Loucy (cell line): ENCODE measurements at regions not wholly inside any gene's neighbourhood (a gene's known extent, or its start where the extent isn't known, plus 50 kb on each side); places are given as distances from the start of the nearest gene placed in this dataset.

ENCODE experiments used
- H2AFZ ChIP-seq: fragments of 200-600 bp; sonication (generic); 2 replicates; pipeline ENCODE4 v1.6.0; 2016; ENCODE audit warnings: antibody characterized with exemption, mild to moderate bottlenecking, low read length, moderate library complexity
- H3F3A ChIP-seq: fragments of 200-600 bp; 2 replicates; pipeline ENCODE4 v1.6.0; 2016; ENCODE audit warnings: antibody characterized with exemption, low read depth, mild to moderate bottlenecking
- H3K27me3 ChIP-seq: fragments of 200-600 bp; sonication (generic); 2 replicates; pipeline ENCODE4 v1.6.1; 2014; ENCODE audit warnings: low read length, mild to moderate bottlenecking; ENCODE audit not compliant: insufficient read depth, poor library complexity, severe bottlenecking
- H3K36me3 ChIP-seq: fragments of 200-600 bp; sonication (generic); 2 replicates; pipeline ENCODE4 v1.6.1; 2016; ENCODE audit warnings: low read length; ENCODE audit not compliant: insufficient read depth
- H3K4me1 ChIP-seq: fragments of 200-600 bp; sonication (generic); 2 replicates; pipeline ENCODE4 v1.5.1; 2014; ENCODE audit warnings: low read length, mild to moderate bottlenecking; ENCODE audit not compliant: insufficient read depth, poor library complexity, severe bottlenecking
- H3K4me2 ChIP-seq: fragments of 200-600 bp; sonication (generic); 2 replicates; pipeline ENCODE4 v1.6.0; 2014; ENCODE audit warnings: antibody characterized with exemption, low read length, low read depth, mild to moderate bottlenecking; ENCODE audit not compliant: poor library complexity, severe bottlenecking
- H3K4me3 ChIP-seq: fragments of 200-600 bp; sonication (generic); 2 replicates; pipeline ENCODE4 v1.5.1; 2014; ENCODE audit warnings: low read length, mild to moderate bottlenecking, mixed read lengths; ENCODE audit not compliant: poor library complexity, severe bottlenecking
- H3K79me2 ChIP-seq: fragments of 200-600 bp; sonication (generic); 2 replicates; pipeline ENCODE4 v1.6.1; 2014; ENCODE audit warnings: low read length; ENCODE audit not compliant: insufficient read depth
- H3K9ac ChIP-seq: fragments of 200-600 bp; sonication (generic); 2 replicates; pipeline ENCODE4 v1.6.0; 2014; ENCODE audit warnings: mild to moderate bottlenecking, low read depth, low read length, moderate library complexity; ENCODE audit not compliant: poor library complexity, severe bottlenecking
- H3K9me2 ChIP-seq: fragments of 200-600 bp; sonication (generic); replicated peaks from 2 replicates; pipeline ENCODE4 v1.6.1; 2016; ENCODE audit warnings: low read depth, low read length, mixed read lengths
- H3K9me3 ChIP-seq: fragments of 200-600 bp; sonication (generic); 2 replicates; pipeline ENCODE4 v1.6.1; 2014; ENCODE audit warnings: mild to moderate bottlenecking, antibody characterized with exemption, low read length, low read depth; ENCODE audit not compliant: insufficient read depth
- H4K20me1 ChIP-seq: fragments of 200-600 bp; sonication (generic); 2 replicates; pipeline ENCODE4 v1.6.0; 2014; ENCODE audit warnings: antibody characterized with exemption, low read length, mild to moderate bottlenecking; ENCODE audit not compliant: insufficient read depth, poor library complexity, severe bottlenecking
- CTCF ChIP-seq: fragments of 200-600 bp; sonication (generic); conservative IDR thresholded peaks from 2 replicates; pipeline ENCODE4 v1.5.1; 2014; ENCODE audit warnings: mild to moderate bottlenecking, antibody characterized with exemption, low read length
- EZH2phosphoT487 ChIP-seq: fragments of 200-600 bp; IDR thresholded peaks from 2 replicates; pipeline ENCODE4 v1.6.1; 2018; ENCODE audit warnings: antibody characterized with exemption, mild to moderate bottlenecking, moderate library complexity, borderline replicate concordance

DNA sequence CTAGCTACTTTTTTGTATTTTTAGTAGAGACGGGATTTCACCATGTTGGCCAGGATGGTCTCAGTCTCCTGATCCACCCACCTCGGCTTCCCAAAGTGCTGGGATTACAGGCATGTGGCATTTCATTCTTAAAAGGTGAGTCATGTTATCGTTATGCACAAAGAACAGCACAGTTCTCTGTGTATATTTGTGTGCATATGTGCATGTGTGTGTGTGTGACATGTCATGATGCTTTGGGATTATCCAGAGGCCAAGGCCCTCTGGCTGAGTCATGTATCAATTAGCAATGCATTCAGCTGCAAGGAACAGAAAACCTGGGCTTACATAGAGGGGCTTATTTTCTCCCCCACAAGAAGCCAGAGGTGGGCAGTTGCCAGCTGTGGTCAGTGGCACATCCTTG is 301.7 kb upstream of the KAZN start:
- Histone ChIP-seq H3F3A (no peaks in the 10 kb centered on the region), H3K36me3 (no peaks in the 10 kb centered on the region), H3K4me2 (no peak overlapping the region), H3K9ac (no peak overlapping the region), H3K4me3 (no peak overlapping the region), H3K9me2 (no peaks in the 10 kb centered on the region), H3K27me3 (no peaks in the 10 kb centered on the region), H4K20me1 (no peaks in the 10 kb centered on the region), H2AFZ (no peak overlapping the region), H3K79me2 (no peaks in the 10 kb centered on the region), H3K9me3 (no peaks in the 10 kb centered on the region; the same call in 1 of the 2 replicates), H3K4me1 (no peaks in the 10 kb centered on the region)
- no peak for TF ChIP-seq EZH2phosphoT487
- no peak for TF ChIP-seq CTCF

- H3K9me2 ChIP-seq = no peaks in the 10 kb centered on the region
- H3K9me3 ChIP-seq = no peaks in the 10 kb centered on the region; the same call in 1 of the 2 replicates
- H3K27me3 ChIP-seq = no peaks in the 10 kb centered on the region
- no peaks in the 10 kb centered on the region for H3K4me1 ChIP-seq
- H4K20me1 ChIP-seq = no peaks in the 10 kb centered on the region
- no peak overlapping the region for H3K4me3 ChIP-seq
- TF ChIP-seq EZH2phosphoT487 (no peak), CTCF (no peak)
- no peaks in the 10 kb centered on the region for H3K79me2 ChIP-seq
- no peak overlapping the region for H3K4me2 ChIP-seq
- H3K36me3 ChIP-seq = no peaks in the 10 kb centered on the region
- H3F3A ChIP-seq = no peaks in the 10 kb centered on the region
- H3K9ac ChIP-seq = no peak overlapping the region
- H2AFZ ChIP-seq = no peak overlapping the region
Measured at GRCh38 chr1:14297356-14297755, 301.1 kb upstream of the KAZN start.

DNA sequence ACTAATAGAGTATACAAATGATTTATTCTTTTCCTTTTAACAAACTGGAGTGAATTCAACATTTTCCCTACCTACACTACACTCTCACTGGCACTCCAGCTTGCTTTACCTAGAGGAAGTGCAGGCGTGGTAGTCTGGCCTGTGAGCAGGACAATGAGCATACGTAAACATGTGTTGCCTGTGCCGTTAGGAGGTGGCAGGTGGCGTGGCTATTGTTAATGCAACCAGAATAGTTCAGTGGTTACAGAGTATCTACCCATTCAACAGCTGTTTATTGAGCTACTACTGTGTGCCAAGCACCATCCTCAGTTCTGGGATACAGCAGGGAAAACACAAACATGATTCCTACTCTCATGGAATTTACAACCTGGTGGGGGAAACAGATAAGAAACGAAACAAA is 299.7 kb upstream of the KAZN start:
- Histone ChIP-seq H3F3A (no peaks in the 10 kb centered on the region), H3K36me3 (no peaks in the 10 kb centered on the region), H3K4me3 (no peak overlapping the region)

More for the DNA sequence above, 299.7 kb upstream of the KAZN start:
- H3K9ac ChIP-seq = no peak overlapping the region
- H3K9me3 ChIP-seq = no peaks in the 10 kb centered on the region; the same call in 1 of the 2 replicates
- H3K4me2 ChIP-seq = no peak overlapping the region
- H3K9me2 ChIP-seq = no peaks in the 10 kb centered on the region
- no peaks in the 10 kb centered on the region for H4K20me1 ChIP-seq
- no peaks in the 10 kb centered on the region for H3K79me2 ChIP-seq
- no peak overlapping the region for H2AFZ ChIP-seq
- TF ChIP-seq CTCF (no peak), EZH2phosphoT487 (no peak)
- H3K4me1 ChIP-seq = no peaks in the 10 kb centered on the region
- no peaks in the 10 kb centered on the region for H3K27me3 ChIP-seq
